ENCODE measurements at regions not wholly inside any gene's neighbourhood (a gene's known extent, or its start where the extent isn't known, plus 50 kb on each side); places are given as distances from the start of the nearest gene placed in this dataset.
A peak's percentile ranks its signal among the peaks of the same experiment; 100 is the strongest.

- DNase-seq: no peak
These were observed 55.8 kb upstream of the RMDN2 start for GRCh38 chr2:37869304-37869703.

- DNase-seq: no peak
These were observed 55.3 kb upstream of the RMDN2 start for GRCh38 chr2:37869771-37870170.

- DNase-seq: peak; percentile 39
These were observed 54.3 kb upstream of the RMDN2 start for GRCh38 chr2:37870829-37871228.

GRCh38 chr2:37871456-37872191 is 53.5 kb upstream of the RMDN2 start:
- peak; percentile 88 for DNase-seq

GRCh38 chr2:37872192-37872750 is 52.8 kb upstream of the RMDN2 start:
- no peak for DNase-seq

GRCh38 chr2:37873229-37873628 is 51.9 kb upstream of the RMDN2 start:
- no peak for DNase-seq

- DNase-seq: no peak
These were observed 51.2 kb upstream of the RMDN2 start for GRCh38 chr2:37873749-37874330.

- no peak for DNase-seq
These were observed 50.6 kb upstream of the RMDN2 start for GRCh38 chr2:37874470-37874869.

All from inflammatory macrophage treated with lipopolysaccharide for 4 hours (primary cell).